ENCODE measurements at regions not wholly inside any gene's neighbourhood (a gene's known extent, or its start where the extent isn't known, plus 50 kb on each side); places are given as distances from the start of the nearest gene placed in this dataset.

DNA sequence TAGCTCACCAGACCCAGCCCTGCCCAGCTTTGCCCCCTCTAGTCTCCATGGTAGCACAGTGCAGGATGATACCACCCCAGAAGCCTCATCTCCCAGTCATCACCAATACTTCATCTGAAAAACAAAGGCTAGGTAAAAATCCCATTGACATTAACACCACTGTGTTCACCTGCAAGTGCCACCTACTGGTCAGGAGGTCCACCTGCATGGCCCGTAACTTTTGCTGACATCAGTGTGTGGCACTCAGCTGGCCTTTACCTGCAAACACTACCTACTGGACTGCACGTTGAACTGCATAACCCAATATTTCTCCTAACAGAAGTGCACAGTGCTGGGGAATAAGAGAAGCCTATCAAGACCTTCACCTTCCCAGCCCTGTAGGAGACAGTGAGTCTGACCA, 234.7 kb upstream of the ADGRB3 start:
- DNase-seq (ENCODE audit: low spot score), result no peak
- FAIRE-seq, result no peak

- DNase-seq (ENCODE audit: low spot score) (no peak), FAIRE-seq (no peak)
Observed at GRCh38 chr6:68391953-68392352, 243.1 kb upstream of the ADGRB3 start.

- FAIRE-seq, result no peak
- DNase-seq (ENCODE audit: low spot score), result no peak
Observed at GRCh38 chr6:68372991-68373390, 262.1 kb upstream of the ADGRB3 start.

DNA sequence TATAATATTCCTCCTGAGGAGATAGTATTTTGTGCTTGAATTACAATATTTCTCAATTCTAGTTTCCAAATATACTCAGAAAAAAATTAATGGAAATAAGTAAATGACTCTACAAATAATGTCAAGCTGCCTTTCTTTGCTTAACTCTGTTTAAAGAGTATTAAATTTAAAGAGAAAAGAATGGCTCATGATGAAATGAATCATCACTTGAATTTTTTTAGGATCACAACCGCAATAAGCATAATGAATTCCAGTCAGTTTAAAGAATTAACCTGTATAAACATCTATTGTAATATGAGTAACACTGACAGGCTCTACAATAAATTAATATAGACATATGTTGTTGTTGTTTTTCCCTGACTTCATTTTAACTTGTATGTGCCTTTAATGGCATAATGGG, 266.2 kb upstream of the ADGRB3 start:
- DNase-seq (ENCODE audit: low spot score), result no peak
- FAIRE-seq, result no peak

DNA sequence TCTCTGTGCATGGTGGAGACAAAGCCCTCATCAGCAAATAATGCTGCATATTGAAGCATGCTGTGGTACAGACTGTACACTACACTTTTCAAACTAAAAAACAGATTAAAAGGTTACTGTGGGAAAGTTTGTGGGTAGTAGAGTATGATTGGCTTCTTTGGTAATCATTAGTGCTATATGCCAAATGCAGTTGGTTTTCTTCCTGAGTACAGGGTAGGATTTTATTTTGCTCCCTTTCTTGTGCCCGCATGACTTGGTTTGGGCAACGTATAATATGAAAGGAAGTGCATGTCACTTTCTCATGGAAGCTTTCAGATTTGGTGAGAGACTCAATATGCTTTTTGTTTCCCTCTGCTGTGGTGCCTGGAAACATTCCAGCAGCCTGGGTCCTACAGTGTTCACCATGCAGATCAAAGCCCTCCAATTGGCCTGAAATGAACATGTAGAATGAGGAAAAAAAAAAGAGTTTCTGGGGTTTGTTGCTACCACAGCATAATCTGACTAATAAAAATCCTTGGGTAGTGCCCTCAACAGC, 270.7 kb upstream of the ADGRB3 start:
- DNase-seq (ENCODE audit: low spot score) (no peak), FAIRE-seq (no peak)

DNA sequence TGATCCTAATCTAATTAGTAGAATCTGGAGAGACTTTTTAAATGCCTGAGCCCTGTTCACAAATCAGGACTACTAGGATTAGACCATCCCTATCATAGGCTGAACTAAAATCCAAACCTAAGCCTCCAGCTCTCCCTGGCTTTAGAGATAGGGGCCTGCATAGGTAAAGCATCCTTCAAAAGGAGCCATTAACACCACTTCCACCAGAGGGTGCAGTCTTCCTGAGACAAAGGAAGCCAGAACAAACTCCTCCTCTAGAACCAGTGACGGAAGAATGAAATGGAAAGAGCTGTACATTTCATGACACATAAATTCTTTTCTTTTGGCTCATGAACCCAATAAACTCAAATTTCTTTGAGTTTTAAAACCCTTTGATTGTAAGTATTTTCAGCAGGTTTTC, 291.2 kb upstream of the ADGRB3 start:
- FAIRE-seq (no peak), DNase-seq (ENCODE audit: low spot score) (peak; percentile 44)

GRCh38 chr6:68342286-68342685, 292.8 kb upstream of the ADGRB3 start:
- FAIRE-seq, result no peak
- no peak for DNase-seq (ENCODE audit: low spot score)

- no peak for DNase-seq (ENCODE audit: low spot score)
- no peak for FAIRE-seq
Observed at GRCh38 chr6:68339488-68340131, 295.5 kb upstream of the ADGRB3 start.

DNA sequence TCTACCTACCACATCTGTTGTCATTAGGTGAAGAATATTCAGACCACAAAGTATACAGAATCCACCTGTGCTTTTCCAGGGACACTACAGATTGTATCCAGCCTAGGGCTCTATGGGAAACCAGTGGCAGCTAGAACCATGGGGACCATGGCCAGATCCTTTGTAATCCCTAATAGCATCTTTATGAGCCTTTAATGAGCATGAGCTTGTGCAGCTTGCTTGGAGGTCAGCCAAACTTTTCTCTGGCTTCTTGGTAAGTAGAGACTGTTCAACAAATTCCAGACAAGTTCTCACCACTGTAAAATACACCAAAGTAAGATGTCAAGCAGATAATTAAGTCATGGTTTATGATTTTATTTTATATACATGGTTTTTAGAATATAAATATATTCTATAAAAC, 301.6 kb upstream of the ADGRB3 start:
- DNase-seq (ENCODE audit: low spot score), result no peak
- no peak for FAIRE-seq

DNA sequence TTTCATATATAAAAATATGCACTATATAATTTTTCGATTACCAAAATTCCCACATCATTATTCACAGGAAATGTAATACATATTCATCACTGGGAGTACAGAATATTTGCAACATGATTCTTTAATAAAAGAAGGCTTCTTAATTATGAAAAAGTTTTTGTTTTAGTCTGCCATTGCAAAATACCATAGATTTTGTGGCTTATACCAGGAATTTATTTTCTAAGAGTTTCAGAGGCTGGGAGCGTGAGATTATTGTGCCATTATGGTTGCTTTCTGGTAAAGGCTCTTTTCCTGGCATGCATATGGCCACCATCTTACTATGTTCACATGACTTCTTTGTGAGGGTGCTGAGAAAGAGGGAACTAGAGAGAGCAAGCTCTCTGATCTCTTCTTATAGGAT, 306.9 kb upstream of the ADGRB3 start:
- FAIRE-seq (no peak), DNase-seq (ENCODE audit: low spot score) (no peak)

GRCh38 chr6:68326762-68327161, 308.3 kb upstream of the ADGRB3 start:
- FAIRE-seq (no peak), DNase-seq (ENCODE audit: low spot score) (no peak)

GRCh38 chr6:68317366-68317765, 317.7 kb upstream of the ADGRB3 start:
- FAIRE-seq, result no peak
- no peak for DNase-seq (ENCODE audit: low spot score)

GRCh38 chr6:68313911-68314310, 321.2 kb upstream of the ADGRB3 start:
- FAIRE-seq (no peak), DNase-seq (ENCODE audit: low spot score) (no peak)

DNA sequence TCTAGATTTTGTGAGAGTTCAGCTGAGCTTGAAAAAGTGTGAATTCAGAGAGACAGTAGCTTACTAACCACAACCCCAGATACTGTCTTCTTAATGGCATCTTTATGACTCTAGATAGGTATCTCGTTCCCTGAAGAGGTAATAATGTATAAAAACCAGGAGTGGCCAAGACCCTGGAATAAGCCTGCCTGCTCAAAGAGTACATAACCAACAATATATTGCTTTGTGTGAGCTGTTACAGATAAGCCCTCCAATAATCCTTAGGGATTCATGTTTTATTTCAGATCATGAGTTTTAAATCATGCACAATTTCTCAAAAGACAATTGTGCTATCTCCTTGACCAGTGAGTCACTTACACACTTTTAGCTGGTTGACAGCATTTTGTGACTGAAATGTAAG, 327.8 kb upstream of the ADGRB3 start:
- FAIRE-seq (no peak), DNase-seq (ENCODE audit: low spot score) (no peak)

GRCh38 chr6:68296126-68296525, 339.0 kb upstream of the ADGRB3 start:
- FAIRE-seq (no peak), DNase-seq (ENCODE audit: low spot score) (no peak)

- FAIRE-seq, result no peak
- no peak for DNase-seq (ENCODE audit: low spot score)
Observed at GRCh38 chr6:68282646-68283045, 352.4 kb upstream of the ADGRB3 start.

GRCh38 chr6:68279793-68280557, 355.1 kb upstream of the ADGRB3 start:
- FAIRE-seq, result no peak
- peak; percentile 4 for DNase-seq (ENCODE audit: low spot score)

- FAIRE-seq, result no peak
- no peak for DNase-seq (ENCODE audit: low spot score)
Observed at GRCh38 chr6:68273297-68273696, 361.8 kb upstream of the ADGRB3 start.

- no peak for DNase-seq (ENCODE audit: low spot score)
- FAIRE-seq, result no peak
Observed at GRCh38 chr6:68256391-68256790, 378.7 kb upstream of the ADGRB3 start.

- FAIRE-seq, result no peak
- DNase-seq (ENCODE audit: low spot score), result no peak
Observed at GRCh38 chr6:68252632-68253031, 382.4 kb upstream of the ADGRB3 start.

DNA sequence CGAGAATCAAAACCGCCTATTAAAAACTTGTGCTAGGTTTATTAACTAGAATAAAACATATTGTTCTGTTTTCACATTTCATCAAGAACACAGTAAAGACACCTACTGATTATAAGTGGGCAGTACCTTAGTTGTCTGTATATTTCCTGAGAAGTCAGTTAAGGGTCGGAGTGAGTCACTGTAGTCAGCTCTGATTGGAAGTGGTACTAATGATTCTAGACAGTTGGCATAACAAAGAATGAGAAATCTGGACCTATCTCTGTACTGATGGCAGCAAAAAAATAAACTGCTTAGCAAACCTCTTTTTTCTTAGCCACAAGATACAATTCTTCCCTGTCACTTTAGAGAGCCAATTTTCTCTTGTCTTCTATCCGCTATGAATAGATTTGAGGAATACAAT, 387.3 kb upstream of the ADGRB3 start:
- DNase-seq (ENCODE audit: low spot score), result no peak
- FAIRE-seq, result no peak

GRCh38 chr6:68240726-68241125, 394.4 kb upstream of the ADGRB3 start:
- no peak for DNase-seq (ENCODE audit: low spot score)
- no peak for FAIRE-seq

- no peak for DNase-seq (ENCODE audit: low spot score)
- FAIRE-seq, result no peak
Observed at GRCh38 chr6:68239034-68239433, 396.0 kb upstream of the ADGRB3 start.

Data from urothelium cell line (cell line).